ENCODE measurements at regions not wholly inside any gene's neighbourhood (a gene's known extent, or its start where the extent isn't known, plus 50 kb on each side); places are given as distances from the start of the nearest gene placed in this dataset.

- no peak for TF ChIP-seq CTCF (IDR thresholded peaks at IDR 0.05; ENCODE audit: low read length)
- TF ChIP-seq EZH2 (IDR thresholded peaks at IDR 0.05; ENCODE audit: borderline replicate concordance, low read length): no peak
These were observed 258.3 kb upstream of the ANO3 start for GRCh38 chr11:26073646-26074045.
